ENCODE measurements at regions not wholly inside any gene's neighbourhood (a gene's known extent, or its start where the extent isn't known, plus 50 kb on each side); places are given as distances from the start of the nearest gene placed in this dataset.

DNA sequence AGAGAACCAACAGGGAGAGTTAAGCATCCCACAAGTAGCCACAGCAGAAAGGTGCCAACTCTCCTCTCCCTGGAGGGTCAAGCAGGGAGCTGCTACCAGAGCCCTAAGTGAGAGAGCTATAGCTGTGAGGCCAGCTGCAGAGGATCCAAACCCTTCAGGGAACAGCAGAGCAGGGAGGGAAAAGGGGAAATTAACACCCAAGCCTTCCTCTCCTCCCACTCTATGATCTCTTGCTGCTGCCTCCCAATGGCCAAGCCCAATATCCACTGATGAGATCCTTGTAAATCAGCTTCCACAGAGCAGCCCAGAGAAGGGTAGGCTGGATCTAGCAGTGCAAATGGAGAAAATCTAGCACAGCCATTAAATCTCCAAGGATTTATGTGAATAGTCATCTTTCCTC, 68.2 kb upstream of the THBS1 start:
- Histone ChIP-seq H3K4me2 (ENCODE audit: low read depth, low read length) (no peak overlapping the region), H3K9me3 (replicated peaks; ENCODE audit: insufficient read depth, low read length) (no peaks in the 10 kb centered on the region), H3K9ac (ENCODE audit: low read length) (no peak overlapping the region), H3K4me3 (ENCODE audit: low read length) (no peak overlapping the region), H3K36me3 (replicated peaks; ENCODE audit: insufficient read depth, low read length) (no peaks in the 10 kb centered on the region), H3K4me1 (ENCODE audit: low read length) (no peaks in the 10 kb centered on the region), H2AFZ (ENCODE audit: low read length) (no peak overlapping the region), H3K27me3 (replicated peaks; ENCODE audit: insufficient read depth, low read length) (no peaks in the 10 kb centered on the region), H4K20me1 (ENCODE audit: insufficient read depth, low read length) (no peaks in the 10 kb centered on the region), H3K27ac (ENCODE audit: low read length) (no peak overlapping the region), H3K9me2 (replicated peaks; ENCODE audit: insufficient read depth, low read length) (no peaks in the 10 kb centered on the region), H3K79me2 (ENCODE audit: low read length) (no peaks in the 10 kb centered on the region), H3F3A (ENCODE audit: insufficient read depth, low read length) (no peaks in the 10 kb centered on the region)
- no peak for DNase-seq
- TF ChIP-seq EZH2phosphoT487 (IDR thresholded peaks at IDR 0.05; ENCODE audit: low read length) (no peak), EZH2 (optimal IDR thresholded peaks at IDR 0.05; ENCODE audit: low read depth, low read length) (no peak)
- TF ChIP-seq, protein P1, sequence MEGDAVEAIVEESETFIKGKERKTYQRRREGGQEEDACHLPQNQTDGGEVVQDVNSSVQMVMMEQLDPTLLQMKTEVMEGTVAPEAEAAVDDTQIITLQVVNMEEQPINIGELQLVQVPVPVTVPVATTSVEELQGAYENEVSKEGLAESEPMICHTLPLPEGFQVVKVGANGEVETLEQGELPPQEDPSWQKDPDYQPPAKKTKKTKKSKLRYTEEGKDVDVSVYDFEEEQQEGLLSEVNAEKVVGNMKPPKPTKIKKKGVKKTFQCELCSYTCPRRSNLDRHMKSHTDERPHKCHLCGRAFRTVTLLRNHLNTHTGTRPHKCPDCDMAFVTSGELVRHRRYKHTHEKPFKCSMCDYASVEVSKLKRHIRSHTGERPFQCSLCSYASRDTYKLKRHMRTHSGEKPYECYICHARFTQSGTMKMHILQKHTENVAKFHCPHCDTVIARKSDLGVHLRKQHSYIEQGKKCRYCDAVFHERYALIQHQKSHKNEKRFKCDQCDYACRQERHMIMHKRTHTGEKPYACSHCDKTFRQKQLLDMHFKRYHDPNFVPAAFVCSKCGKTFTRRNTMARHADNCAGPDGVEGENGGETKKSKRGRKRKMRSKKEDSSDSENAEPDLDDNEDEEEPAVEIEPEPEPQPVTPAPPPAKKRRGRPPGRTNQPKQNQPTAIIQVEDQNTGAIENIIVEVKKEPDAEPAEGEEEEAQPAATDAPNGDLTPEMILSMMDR (IDR thresholded peaks at IDR 0.05; ENCODE audit: low read length), result no peak

DNA sequence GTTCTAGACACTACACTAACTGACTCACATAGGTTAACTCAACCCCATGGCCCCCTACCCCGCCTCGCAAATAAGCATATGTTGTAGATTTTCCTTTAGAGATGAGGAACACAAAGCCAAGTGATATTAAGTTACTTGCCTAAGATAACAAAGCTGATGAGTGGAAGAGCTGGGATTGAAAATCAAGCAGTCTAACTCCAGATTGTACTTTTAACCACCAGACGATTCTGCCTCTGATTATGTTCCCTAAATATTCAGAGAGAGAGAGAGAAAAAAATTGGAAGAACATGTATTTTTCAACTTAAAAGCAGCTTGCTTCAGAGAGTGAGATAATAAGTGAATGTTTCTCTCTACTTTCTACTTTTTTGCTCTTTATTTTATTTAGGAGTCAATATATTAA, 66.9 kb upstream of the THBS1 start:
- Histone ChIP-seq H2AFZ (ENCODE audit: low read length) (no peak overlapping the region), H3K9me2 (replicated peaks; ENCODE audit: insufficient read depth, low read length) (no peaks in the 10 kb centered on the region), H3K9ac (ENCODE audit: low read length) (no peak overlapping the region), H3K27ac (ENCODE audit: low read length) (no peak overlapping the region), H3K36me3 (replicated peaks; ENCODE audit: insufficient read depth, low read length) (no peaks in the 10 kb centered on the region), H3K4me2 (ENCODE audit: low read depth, low read length) (no peak overlapping the region), H3K4me3 (ENCODE audit: low read length) (no peak overlapping the region), H3F3A (ENCODE audit: insufficient read depth, low read length) (no peaks in the 10 kb centered on the region), H3K4me1 (ENCODE audit: low read length) (no peaks in the 10 kb centered on the region), H3K9me3 (replicated peaks; ENCODE audit: insufficient read depth, low read length) (no peaks in the 10 kb centered on the region), H4K20me1 (ENCODE audit: insufficient read depth, low read length) (no peaks in the 10 kb centered on the region), H3K27me3 (replicated peaks; ENCODE audit: insufficient read depth, low read length) (no peaks in the 10 kb centered on the region), H3K79me2 (ENCODE audit: low read length) (no peaks in the 10 kb centered on the region)
- no peak for DNase-seq
- TF ChIP-seq EZH2 (optimal IDR thresholded peaks at IDR 0.05; ENCODE audit: low read depth, low read length) (no peak), EZH2phosphoT487 (IDR thresholded peaks at IDR 0.05; ENCODE audit: low read length) (no peak)
- TF ChIP-seq, protein P1 (IDR thresholded peaks at IDR 0.05; ENCODE audit: low read length), result no peak

DNA sequence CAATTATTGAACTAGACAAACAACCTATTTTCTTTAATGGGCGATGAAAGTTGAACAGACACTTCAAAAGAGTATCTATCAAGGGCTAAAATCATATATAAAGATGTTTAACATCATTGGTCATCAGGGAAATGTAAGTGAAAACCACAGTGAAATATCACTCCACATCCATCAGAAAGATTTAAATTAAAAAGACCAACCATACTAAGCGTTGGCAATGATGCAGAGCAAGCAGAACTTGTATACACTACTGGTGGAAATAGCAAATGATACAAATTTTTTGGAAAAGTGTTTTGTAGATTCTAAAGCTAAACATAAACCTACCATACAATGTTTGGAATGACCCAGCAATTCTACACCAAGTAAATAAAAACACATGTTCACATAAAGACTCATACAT, 65.9 kb upstream of the THBS1 start:
- Histone ChIP-seq H2AFZ (ENCODE audit: low read length) (no peak overlapping the region), H3K4me1 (ENCODE audit: low read length) (no peaks in the 10 kb centered on the region), H3K9me2 (replicated peaks; ENCODE audit: insufficient read depth, low read length) (no peaks in the 10 kb centered on the region), H3K27ac (ENCODE audit: low read length) (no peak overlapping the region), H3K4me3 (ENCODE audit: low read length) (no peak overlapping the region), H3K79me2 (ENCODE audit: low read length) (no peaks in the 10 kb centered on the region), H3K27me3 (replicated peaks; ENCODE audit: insufficient read depth, low read length) (no peaks in the 10 kb centered on the region), H3K9me3 (replicated peaks; ENCODE audit: insufficient read depth, low read length) (no peaks in the 10 kb centered on the region), H4K20me1 (ENCODE audit: insufficient read depth, low read length) (no peaks in the 10 kb centered on the region), H3K36me3 (replicated peaks; ENCODE audit: insufficient read depth, low read length) (no peaks in the 10 kb centered on the region), H3K4me2 (ENCODE audit: low read depth, low read length) (no peak overlapping the region), H3F3A (ENCODE audit: insufficient read depth, low read length) (no peaks in the 10 kb centered on the region), H3K9ac (ENCODE audit: low read length) (no peak overlapping the region)
- no peak for DNase-seq
- TF ChIP-seq, protein P1 (IDR thresholded peaks at IDR 0.05; ENCODE audit: low read length), result no peak
- TF ChIP-seq EZH2phosphoT487 (IDR thresholded peaks at IDR 0.05; ENCODE audit: low read length) (no peak), EZH2 (optimal IDR thresholded peaks at IDR 0.05; ENCODE audit: low read depth, low read length) (no peak)

All from MM.1S (cell line).